Endometrial microvascular endothelial cells (primary cell): ENCODE measurements at regions not wholly inside any gene's neighbourhood (a gene's known extent, or its start where the extent isn't known, plus 50 kb on each side); places are given as distances from the start of the nearest gene placed in this dataset.
"Not testable (repeated sequence)": the region's sequence is repeated elsewhere in the genome, so short reads cannot be mapped to it uniquely, and the experiment has no call there.

ENCODE experiments used
- in situ Hi-C: cut with HindIII; loops from 2 replicates; pipeline ENCODE4 v1.10.0; 2017; ENCODE audit warnings: low sequenced_read_pairs, low pct_unique_long_range_greater_than_20kb; ENCODE audit errors: inconsistent ontology term

GRCh38 chr2:234382131-234382530 lies 114.8 kb downstream of the ARL4C start:
- in situ Hi-C loops: no loop called here

GRCh38 chr2:234378958-234379357 lies 117.9 kb downstream of the ARL4C start:
- in situ Hi-C loops: not testable (repeated sequence)

- in situ Hi-C loops: no loop called here
Observed at GRCh38 chr2:234378440-234378839, 118.4 kb downstream of the ARL4C start.

- in situ Hi-C loops: no loop called here
Observed at GRCh38 chr2:234377761-234378391, 119.0 kb downstream of the ARL4C start.

- in situ Hi-C loops: no loop called here
Observed at GRCh38 chr2:234376229-234376628, 120.7 kb downstream of the ARL4C start.

- in situ Hi-C loops: no loop called here
Observed at GRCh38 chr2:234375176-234375880, 121.6 kb downstream of the ARL4C start.

GRCh38 chr2:234374736-234375135 lies 122.1 kb downstream of the ARL4C start:
- in situ Hi-C loops: no loop called here

GRCh38 chr2:234374150-234374508 lies 122.8 kb downstream of the ARL4C start:
- in situ Hi-C loops: no loop called here

GRCh38 chr2:234373481-234374149 lies 123.3 kb downstream of the ARL4C start:
- in situ Hi-C loops: no loop called here

- in situ Hi-C loops: no loop called here
Observed at GRCh38 chr2:234373060-234373459, 123.8 kb downstream of the ARL4C start.

- in situ Hi-C loops: no loop called here
Observed at GRCh38 chr2:234372506-234372905, 124.4 kb downstream of the ARL4C start.

GRCh38 chr2:234368861-234369261 lies 128.0 kb downstream of the ARL4C start:
- in situ Hi-C loops: no loop called here

- in situ Hi-C loops: no loop called here
Observed at GRCh38 chr2:234366891-234367290, 130.0 kb downstream of the ARL4C start.

- in situ Hi-C loops: no loop called here
Observed at GRCh38 chr2:234364661-234365060, 132.2 kb downstream of the ARL4C start.

- in situ Hi-C loops: no loop called here
Observed at GRCh38 chr2:234363647-234364294, 133.1 kb downstream of the ARL4C start.

- in situ Hi-C loops: no loop called here
Observed at GRCh38 chr2:234363011-234363487, 133.8 kb downstream of the ARL4C start.

- in situ Hi-C loops: not testable (repeated sequence)
Observed at GRCh38 chr2:234360313-234360975, 136.4 kb downstream of the ARL4C start.

- in situ Hi-C loops: no loop called here
Observed at GRCh38 chr2:234357666-234358065, 139.2 kb downstream of the ARL4C start.

GRCh38 chr2:234355808-234356365 lies 141.0 kb downstream of the ARL4C start:
- in situ Hi-C loops: no loop called here
